ENCODE measurements at regions not wholly inside any gene's neighbourhood (a gene's known extent, or its start where the extent isn't known, plus 50 kb on each side); places are given as distances from the start of the nearest gene placed in this dataset.

- no peak for TF ChIP-seq CTCF (IDR thresholded peaks at IDR 0.05)
- no peak for TF ChIP-seq POLR2A (IDR thresholded peaks at IDR 0.05; ENCODE audit: low read depth)
- TF ChIP-seq EP300 (IDR thresholded peaks at IDR 0.05): no peak
- TF ChIP-seq POLR2AphosphoS5 (IDR thresholded peaks at IDR 0.05): no peak
- 83% methylated on average over 7 of the region's 12 CpGs for WGBS
- intact Hi-C loops (cut with DNase I): loop anchor here (5.0 kb wide), 1 partner anchor 749 kb away; no protein-coding TSS in a partner anchor
Measured at GRCh38 chr5:133866160-133866902, 102.1 kb downstream of the C5orf15 start.

GRCh38 chr5:133865113-133865512, 103.3 kb downstream of the C5orf15 start:
- no peaks in the 10 kb centered on the region for H3K27me3 ChIP-seq
- WGBS: 80% methylated on average over 5 of the region's 5 CpGs
- peaks cover 3 to 9% (median 7%) of the 10 kb centered on the region in 4 donors for H3K4me1 ChIP-seq
- no peak overlapping the region for H3K27ac ChIP-seq (replicated peaks in 1 of 4)
- no peak overlapping the region for H3K4me3 ChIP-seq
- no peak for DNase-seq (ENCODE audit: extremely low spot score)
- no peak for TF ChIP-seq EP300 (IDR thresholded peaks at IDR 0.05)
- no peak for TF ChIP-seq POLR2A (IDR thresholded peaks at IDR 0.05; ENCODE audit: low read depth)
- no peak for TF ChIP-seq POLR2AphosphoS5 (IDR thresholded peaks at IDR 0.05)
- TF ChIP-seq CTCF (IDR thresholded peaks at IDR 0.05): no peak
- H3K9me3 ChIP-seq: no peaks in the 10 kb centered on the region
- intact Hi-C loops (cut with DNase I): loop anchor here (5.0 kb wide), 1 partner anchor 748 kb away; no protein-coding TSS in a partner anchor
- no peaks in the 10 kb centered on the region for H3K36me3 ChIP-seq

More at GRCh38 chr5:133866160-133866902, 102.1 kb downstream of the C5orf15 start:
- Histone ChIP-seq H3K36me3 (no peaks in the 10 kb centered on the region), H3K4me3 (no peak overlapping the region), H3K9me3 (no peaks in the 10 kb centered on the region), H3K27me3 (no peaks in the 10 kb centered on the region), H3K27ac (replicated peaks in 1 of 4) (no peak overlapping the region), H3K4me1 (peaks cover 3 to 18% (median 10%) of the 10 kb centered on the region in 4 donors)
- no peak for DNase-seq (ENCODE audit: extremely low spot score)

GRCh38 chr5:133864711-133865110, 103.7 kb downstream of the C5orf15 start:
- TF ChIP-seq POLR2A (IDR thresholded peaks at IDR 0.05; ENCODE audit: low read depth) (no peak), EP300 (IDR thresholded peaks at IDR 0.05) (no peak), CTCF (IDR thresholded peaks at IDR 0.05) (no peak), POLR2AphosphoS5 (IDR thresholded peaks at IDR 0.05) (no peak)
- intact Hi-C loops (cut with DNase I): loop anchor here (5.0 kb wide), 1 partner anchor 747 kb away; no protein-coding TSS in a partner anchor
- DNase-seq (ENCODE audit: extremely low spot score): no peak

GRCh38 chr5:133863857-133864585, 104.4 kb downstream of the C5orf15 start:
- H3K36me3 ChIP-seq: no peaks in the 10 kb centered on the region
- no peak for DNase-seq (ENCODE audit: extremely low spot score)
- intact Hi-C loops (cut with DNase I): no loop called here
- WGBS: 63% methylated on average over 11 of the region's 11 CpGs
- H3K9me3 ChIP-seq: no peaks in the 10 kb centered on the region
- peaks cover 0 to 2% (median under 1%) of the 10 kb centered on the region in 4 donors for H3K4me1 ChIP-seq
- no peaks in the 10 kb centered on the region for H3K27me3 ChIP-seq
- no peak overlapping the region for H3K4me3 ChIP-seq
- TF ChIP-seq EP300 (IDR thresholded peaks at IDR 0.05): no peak
- TF ChIP-seq POLR2AphosphoS5 (IDR thresholded peaks at IDR 0.05): no peak
- no peak for TF ChIP-seq POLR2A (IDR thresholded peaks at IDR 0.05; ENCODE audit: low read depth)
- no peak overlapping the region for H3K27ac ChIP-seq (replicated peaks in 1 of 4)

More at GRCh38 chr5:133864711-133865110, 103.7 kb downstream of the C5orf15 start:
- 80% methylated on average over 5 of the region's 5 CpGs for WGBS
- Histone ChIP-seq H3K27me3 (no peaks in the 10 kb centered on the region), H3K4me1 (peaks cover 3 to 8% (median 7%) of the 10 kb centered on the region in 4 donors), H3K4me3 (no peak overlapping the region), H3K9me3 (no peaks in the 10 kb centered on the region), H3K36me3 (no peaks in the 10 kb centered on the region), H3K27ac (replicated peaks in 1 of 4) (no peak overlapping the region)

GRCh38 chr5:133861161-133861737, 107.2 kb downstream of the C5orf15 start:
- DNase-seq (ENCODE audit: extremely low spot score): no peak
- WGBS: 78% methylated on average over 9 of the region's 9 CpGs
- intact Hi-C loops (cut with DNase I): no loop called here
- H3K27ac ChIP-seq (replicated peaks in 1 of 4): no peak overlapping the region
- H3K4me1 ChIP-seq: no peaks in the 10 kb centered on the region
- H3K9me3 ChIP-seq: no peaks in the 10 kb centered on the region
- no peaks in the 10 kb centered on the region for H3K27me3 ChIP-seq
- H3K4me3 ChIP-seq: no peak overlapping the region
- H3K36me3 ChIP-seq: no peaks in the 10 kb centered on the region
- TF ChIP-seq EP300 (IDR thresholded peaks at IDR 0.05) (no peak), CTCF (IDR thresholded peaks at IDR 0.05) (no peak), POLR2A (IDR thresholded peaks at IDR 0.05; ENCODE audit: low read depth) (no peak), POLR2AphosphoS5 (IDR thresholded peaks at IDR 0.05) (no peak)
